Lung (tissue), 11 donors: ENCODE measurements at regions not wholly inside any gene's neighbourhood (a gene's known extent, or its start where the extent isn't known, plus 50 kb on each side); places are given as distances from the start of the nearest gene placed in this dataset.

ENCODE experiments used
- ATAC-seq: fragments of 200-7000 bp; cut with Tn5 transposase; one replicate; pipeline ENCODE4 v1.9.1; 2020; ENCODE audit warnings: moderate number of reproducible peaks; ENCODE audit not compliant: insufficient read depth, low FRiP score
- DNase-seq, 3 donors: peaks; one replicate each; pipeline ENCODE4 v3.0.0-alpha.2; 2013 to 2017
- H3K27ac ChIP-seq, 2 donors: one replicate each; pipeline ENCODE4 v1.5.1; 2013; ENCODE audit warnings: mild to moderate bottlenecking in 2 of 2, moderate library complexity in 2 of 2, control low read depth in 1 of 2, inconsistent platforms in 1 of 2, low read depth in 1 of 2, low read length in 1 of 2
- H3K27me3 ChIP-seq, 3 donors: one replicate each; pipeline ENCODE4 v1.5.1; 2013; ENCODE audit warnings: low read length in 2 of 3; ENCODE audit not compliant: control insufficient read depth in 3 of 3, insufficient read depth in 3 of 3
- H3K36me3 ChIP-seq, 4 donors: one replicate each; pipeline ENCODE4 v1.5.1; 2013; ENCODE audit warnings: low read length in 4 of 4, mild to moderate bottlenecking in 1 of 4, moderate library complexity in 1 of 4; ENCODE audit not compliant: control insufficient read depth in 4 of 4, insufficient read depth in 4 of 4
- H3K4me1 ChIP-seq, 5 donors: one replicate each; pipeline ENCODE4 v1.5.1; 2013; ENCODE audit warnings: low read length in 5 of 5, mild to moderate bottlenecking in 2 of 5, moderate library complexity in 1 of 5; ENCODE audit not compliant: control insufficient read depth in 5 of 5, insufficient read depth in 5 of 5
- H3K4me3 ChIP-seq: one replicate; pipeline ENCODE4 v1.5.1; 2013; ENCODE audit warnings: mild to moderate bottlenecking, control low read depth, moderate library complexity
- H3K9ac ChIP-seq, 2 donors: one replicate each; pipeline ENCODE4 v1.5.1; 2013; ENCODE audit warnings: low read length in 2 of 2, control low read depth in 1 of 2; ENCODE audit not compliant: insufficient read depth in 1 of 2
- H3K9me3 ChIP-seq, 4 donors: one replicate each; pipeline ENCODE4 v1.5.1; 2013; ENCODE audit warnings: low read length in 3 of 4, mild to moderate bottlenecking in 1 of 4, moderate library complexity in 1 of 4; ENCODE audit not compliant: control insufficient read depth in 4 of 4, insufficient read depth in 3 of 4
- WGBS, 2 donors: extraction: QIAGEN DNeasy Blood & Tissue Kit; methylation state at CpG; one replicate each; pipeline ENCODE4 v1.1.7; 2013; 5-methylcytosine and 5-hydroxymethylcytosine counted together
- TF ChIP-seq, protein P1 (sequence below): IDR thresholded peaks from 2 replicates; pipeline ENCODE4 v1.5.1; 2012; ENCODE audit warnings: mild to moderate bottlenecking; ENCODE audit errors: control extremely low read depth, extremely low read depth
- donor health status: control.
- donor health status: control.
- donor health status: Bipolar disorder and iron deficiency.
- donor health status: healthy.
- donor health status: DM: yes; HTN: yes; CAD: no.

DNA sequence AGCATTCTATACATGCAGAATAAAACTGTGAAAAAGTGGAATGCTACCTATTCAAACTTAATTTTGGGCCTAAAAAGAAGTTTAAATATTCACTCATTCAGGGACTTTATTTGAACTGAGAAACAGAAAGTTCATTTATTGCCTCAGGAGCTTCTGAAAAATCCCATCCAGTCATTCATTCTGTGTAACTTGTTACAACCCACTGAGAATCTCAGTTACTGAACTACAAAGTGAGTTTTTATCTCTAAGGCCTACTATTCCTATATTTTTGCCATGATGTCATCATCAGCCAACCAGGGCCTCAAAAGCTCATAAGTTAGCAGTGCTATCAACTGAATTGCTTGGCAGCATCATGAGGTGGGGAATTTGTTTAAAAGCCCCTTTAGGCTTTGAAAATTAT, 98.0 kb upstream of the BOC start:
- TF ChIP-seq, protein P1, sequence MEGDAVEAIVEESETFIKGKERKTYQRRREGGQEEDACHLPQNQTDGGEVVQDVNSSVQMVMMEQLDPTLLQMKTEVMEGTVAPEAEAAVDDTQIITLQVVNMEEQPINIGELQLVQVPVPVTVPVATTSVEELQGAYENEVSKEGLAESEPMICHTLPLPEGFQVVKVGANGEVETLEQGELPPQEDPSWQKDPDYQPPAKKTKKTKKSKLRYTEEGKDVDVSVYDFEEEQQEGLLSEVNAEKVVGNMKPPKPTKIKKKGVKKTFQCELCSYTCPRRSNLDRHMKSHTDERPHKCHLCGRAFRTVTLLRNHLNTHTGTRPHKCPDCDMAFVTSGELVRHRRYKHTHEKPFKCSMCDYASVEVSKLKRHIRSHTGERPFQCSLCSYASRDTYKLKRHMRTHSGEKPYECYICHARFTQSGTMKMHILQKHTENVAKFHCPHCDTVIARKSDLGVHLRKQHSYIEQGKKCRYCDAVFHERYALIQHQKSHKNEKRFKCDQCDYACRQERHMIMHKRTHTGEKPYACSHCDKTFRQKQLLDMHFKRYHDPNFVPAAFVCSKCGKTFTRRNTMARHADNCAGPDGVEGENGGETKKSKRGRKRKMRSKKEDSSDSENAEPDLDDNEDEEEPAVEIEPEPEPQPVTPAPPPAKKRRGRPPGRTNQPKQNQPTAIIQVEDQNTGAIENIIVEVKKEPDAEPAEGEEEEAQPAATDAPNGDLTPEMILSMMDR: no peak
- ATAC-seq (no peak), DNase-seq (no peak)
- Histone ChIP-seq H3K27ac (no peak overlapping the region), H3K36me3 (no peaks in the 10 kb centered on the region), H3K9ac (no peak overlapping the region), H3K27me3 (no peaks in the 10 kb centered on the region), H3K4me3 (no peak overlapping the region), H3K4me1 (peaks cover 0 to 12% (median 0%) of the 10 kb centered on the region in 5 donors), H3K9me3 (no peaks in the 10 kb centered on the region)

DNA sequence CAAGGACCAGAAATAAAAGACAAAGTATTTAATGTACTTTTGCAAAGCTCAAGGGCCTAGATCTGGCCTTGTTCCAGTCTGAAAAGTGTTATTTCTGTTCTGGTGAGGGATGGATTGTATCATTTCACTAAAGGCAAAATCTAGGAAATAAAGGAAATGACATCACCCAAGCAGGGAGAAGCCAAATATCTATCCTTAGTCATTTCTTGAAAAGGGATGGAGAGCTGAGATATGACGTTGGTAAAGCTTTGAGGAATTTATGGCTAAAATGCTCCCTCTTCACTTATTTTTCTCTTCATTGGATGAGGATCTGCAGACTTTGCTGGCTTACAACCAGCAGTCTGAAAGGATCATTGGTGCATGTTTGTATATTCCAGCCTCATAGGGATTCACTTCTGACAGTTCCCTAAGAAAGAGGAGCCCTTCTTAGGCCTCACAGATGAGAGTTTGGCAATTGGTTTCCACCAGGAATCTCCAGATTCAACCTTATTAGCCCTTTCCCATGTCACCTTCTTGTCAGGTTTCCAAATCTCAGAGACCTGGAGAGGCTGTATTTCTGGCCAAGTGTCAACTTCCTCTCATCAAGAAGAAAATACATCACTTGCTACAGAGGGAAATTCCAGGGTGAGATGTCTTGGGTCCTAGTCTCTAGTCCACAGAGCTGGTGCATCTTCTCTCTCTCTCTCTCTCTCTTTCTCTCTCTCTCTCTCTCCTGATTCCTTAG, 93.7 kb upstream of the BOC start:
- peak; percentile 15 to 83 (median 75) for DNase-seq
- H3K27ac ChIP-seq: no peak overlapping the region
- H3K36me3 ChIP-seq: no peaks in the 10 kb centered on the region
- H3K4me1 ChIP-seq: peaks cover 0 to 24% (median 0%) of the 10 kb centered on the region in 5 donors
- H3K9me3 ChIP-seq: no peaks in the 10 kb centered on the region
- H3K4me3 ChIP-seq: no peak overlapping the region
- no peak for ATAC-seq
- H3K27me3 ChIP-seq: no peaks in the 10 kb centered on the region
- no peak overlapping the region for H3K9ac ChIP-seq
- WGBS, 2 donors: 20 to 68% methylated on average over 1 of the region's 1 CpG
- TF ChIP-seq, protein P1: no peak

DNA sequence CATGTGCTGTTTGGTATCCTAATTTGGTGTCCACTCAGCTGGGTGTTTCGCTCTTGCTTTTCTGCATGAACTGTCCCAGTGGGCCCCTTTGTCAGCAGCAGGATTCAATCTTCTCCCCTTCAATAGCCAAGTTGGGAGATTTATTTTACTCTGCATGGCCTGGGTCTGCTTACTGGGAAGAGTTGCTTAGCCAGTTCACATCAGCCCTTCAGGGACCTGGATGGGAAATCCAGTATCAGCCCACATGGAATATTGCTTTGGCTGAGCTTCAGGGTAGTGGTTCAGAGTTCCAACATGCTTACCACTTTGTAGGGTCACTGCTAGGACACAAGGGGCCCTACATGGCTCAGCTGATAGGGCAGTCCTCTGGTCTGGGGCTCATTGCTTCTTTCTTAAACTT, 93.0 kb upstream of the BOC start:
- no peaks in the 10 kb centered on the region for H3K36me3 ChIP-seq
- WGBS, 2 donors: 91 to 95% methylated on average over 1 of the region's 1 CpG
- H3K9ac ChIP-seq: no peak overlapping the region
- no peak overlapping the region for H3K27ac ChIP-seq
- TF ChIP-seq, protein P1: no peak
- DNase-seq (no peak), ATAC-seq (no peak)
- H3K27me3 ChIP-seq: no peaks in the 10 kb centered on the region
- no peaks in the 10 kb centered on the region for H3K9me3 ChIP-seq
- peaks cover 0 to 24% (median 0%) of the 10 kb centered on the region in 5 donors for H3K4me1 ChIP-seq
- no peak overlapping the region for H3K4me3 ChIP-seq

DNA sequence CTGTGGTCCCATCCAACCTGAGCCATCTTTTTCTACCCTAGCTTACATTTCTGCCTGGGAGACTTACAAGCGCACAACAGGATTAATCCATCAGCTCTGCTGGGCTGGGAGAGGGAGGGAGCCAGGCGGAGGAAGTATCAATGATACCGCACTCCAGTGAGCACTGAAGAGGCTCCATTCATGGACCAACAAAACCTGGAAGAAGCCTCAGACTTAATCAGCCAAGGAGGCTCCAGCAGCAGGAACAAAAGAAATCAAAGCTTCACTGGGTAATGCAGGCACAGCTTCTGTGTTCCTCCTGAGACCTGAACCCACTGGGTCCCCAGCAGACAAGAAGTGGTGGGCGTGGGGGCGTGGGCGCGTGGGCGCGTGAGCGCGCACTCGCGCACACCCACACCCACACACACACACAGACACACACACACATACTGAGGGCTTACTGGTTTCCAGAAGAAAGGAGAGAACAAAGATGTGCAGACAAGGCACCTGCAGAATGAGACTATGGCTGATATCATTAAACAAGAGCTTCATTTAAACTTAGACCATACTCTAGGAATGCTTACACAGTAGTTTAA, 87.0 kb upstream of the BOC start:
- Histone ChIP-seq H3K27ac (no peak overlapping the region), H3K4me1 (peaks cover 0 to 10% (median 0%) of the 10 kb centered on the region in 5 donors), H3K9ac (no peak overlapping the region), H3K9me3 (no peaks in the 10 kb centered on the region), H3K36me3 (no peaks in the 10 kb centered on the region), H3K4me3 (no peak overlapping the region), H3K27me3 (no peaks in the 10 kb centered on the region)
- DNase-seq (no peak), ATAC-seq (no peak)
- 97% methylated on average over 13 of the region's 13 CpGs for WGBS, 2 donors
- TF ChIP-seq, protein P1: no peak
